Fibroblast of lung (primary cell): ENCODE measurements at regions not wholly inside any gene's neighbourhood (a gene's known extent, or its start where the extent isn't known, plus 50 kb on each side); places are given as distances from the start of the nearest gene placed in this dataset.

ENCODE experiments used
- CTCF ChIP-seq, 2 donors: IDR thresholded peaks in 1 of 2; conservative IDR thresholded peaks in 1 of 2; 1 replicate in 1 of 2; 2 replicates in 1 of 2; pipeline ENCODE4 v1.5.1; 2011 to 2012; ENCODE audit warnings: low read length in 2 of 2, control low read depth in 1 of 2, inconsistent platforms in 1 of 2, low read depth in 1 of 2, mild to moderate bottlenecking in 1 of 2
- EZH2 ChIP-seq: IDR thresholded peaks from 2 replicates; pipeline ENCODE4 v1.5.1; 2012; ENCODE audit warnings: low read length, control low read depth, mild to moderate bottlenecking; ENCODE audit errors: missing control alignments

- TF ChIP-seq CTCF (conservative IDR thresholded peaks at IDR 0.05 in 1 of 2, IDR thresholded peaks at IDR 0.05 in 1 of 2; ENCODE audit: low read depth in 1 of 2, low read length in 2 of 2) (no peak), EZH2 (no peak)
Observed at GRCh38 chr18:22847867-22848451, 85.2 kb upstream of the RBBP8 start.
